H9 (cell line): ENCODE measurements at regions not wholly inside any gene's neighbourhood (a gene's known extent, or its start where the extent isn't known, plus 50 kb on each side); places are given as distances from the start of the nearest gene placed in this dataset.

Experiments used
- DNase-seq: peaks from one replicate; pipeline ENCODE4 v3.0.0-alpha.2; 2017
- H2AFZ ChIP-seq: one replicate; pipeline ENCODE4 v1.6.1; 2013; ENCODE audit warnings: mild to moderate bottlenecking, low read length, control low read depth, moderate library complexity
- H2AK5ac ChIP-seq: 2 replicates; pipeline ENCODE4 v1.6.1; 2013; ENCODE audit warnings: low read length, control low read depth, mixed read lengths; ENCODE audit not compliant: insufficient read length
- H2BK120ac ChIP-seq: one replicate; pipeline ENCODE4 v1.6.1; 2013; ENCODE audit warnings: low read depth, mild to moderate bottlenecking, low read length, control low read depth, inconsistent platforms; ENCODE audit not compliant: poor library complexity, severe bottlenecking
- H2BK12ac ChIP-seq: 2 replicates; pipeline ENCODE4 v1.6.1; 2013; ENCODE audit warnings: low read length, control low read depth, mixed read lengths, low read depth; ENCODE audit not compliant: insufficient read length
- H2BK15ac ChIP-seq: 2 replicates; pipeline ENCODE4 v1.6.1; 2013; ENCODE audit warnings: low read depth, low read length, control low read depth
- H2BK20ac ChIP-seq: one replicate; pipeline ENCODE4 v1.6.1; 2013; ENCODE audit warnings: low read depth, mild to moderate bottlenecking, low read length, control low read depth, inconsistent platforms; ENCODE audit not compliant: poor library complexity, severe bottlenecking
- H2BK5ac ChIP-seq: 2 replicates; pipeline ENCODE4 v1.6.1; 2013; ENCODE audit warnings: low read length, control low read depth, mixed read lengths; ENCODE audit not compliant: insufficient read length
- H3K14ac ChIP-seq: 2 replicates; pipeline ENCODE4 v1.6.1; 2013; ENCODE audit warnings: low read length, control low read depth; ENCODE audit not compliant: insufficient read depth
- H3K18ac ChIP-seq: 2 replicates; pipeline ENCODE4 v1.6.1; 2013; ENCODE audit warnings: low read depth, mild to moderate bottlenecking, mixed read lengths, low read length, control low read depth; ENCODE audit not compliant: insufficient read length
- H3K23ac ChIP-seq: 2 replicates; pipeline ENCODE4 v1.6.1; 2013; ENCODE audit warnings: low read length, control low read depth, mixed read lengths, low read depth; ENCODE audit not compliant: insufficient read length
- H3K23me2 ChIP-seq: 2 replicates; pipeline ENCODE4 v1.6.1; 2013; ENCODE audit warnings: low read depth, mild to moderate bottlenecking, mixed read lengths, low read length, control low read depth; ENCODE audit not compliant: insufficient read length, poor library complexity, severe bottlenecking
- H3K27ac ChIP-seq: 2 replicates; pipeline ENCODE4 v1.5.1; 2013; ENCODE audit warnings: low read length, control low read depth, mixed read lengths, low read depth; ENCODE audit not compliant: insufficient read length
- H3K27me3 ChIP-seq: 2 replicates; pipeline ENCODE4 v1.6.1; 2013; ENCODE audit warnings: low read length, control low read depth, inconsistent platforms; ENCODE audit not compliant: insufficient read depth
- H3K4ac ChIP-seq: 2 replicates; pipeline ENCODE4 v1.6.1; 2013; ENCODE audit warnings: low read depth, mild to moderate bottlenecking, control low read depth, inconsistent platforms, low read length, moderate library complexity
- H3K4me1 ChIP-seq: 2 replicates; pipeline ENCODE4 v1.6.1; 2013; ENCODE audit warnings: low read length, control low read depth, inconsistent platforms; ENCODE audit not compliant: insufficient read depth
- H3K4me2 ChIP-seq: 2 replicates; pipeline ENCODE4 v1.6.1; 2013; ENCODE audit warnings: low read length, control low read depth, mixed read lengths; ENCODE audit not compliant: insufficient read length, insufficient read depth
- H3K56ac ChIP-seq: 2 replicates; pipeline ENCODE4 v1.6.1; 2013; ENCODE audit warnings: low read depth, mild to moderate bottlenecking, mixed read lengths, low read length, control low read depth; ENCODE audit not compliant: insufficient read length
- H3K79me1 ChIP-seq: 2 replicates; pipeline ENCODE4 v1.6.1; 2013; ENCODE audit warnings: low read depth, mild to moderate bottlenecking, moderate library complexity, low read length, control low read depth, inconsistent platforms; ENCODE audit not compliant: insufficient read depth, poor library complexity, severe bottlenecking
- H3K79me2 ChIP-seq: 2 replicates; pipeline ENCODE4 v1.6.1; 2013; ENCODE audit warnings: low read length, control low read depth, inconsistent platforms; ENCODE audit not compliant: insufficient read depth
- H3K9ac ChIP-seq: 2 replicates; pipeline ENCODE4 v1.6.1; 2013; ENCODE audit warnings: low read length, control low read depth, mixed read lengths; ENCODE audit not compliant: insufficient read length; ENCODE audit errors: extremely low read depth
- H3K9me3 ChIP-seq: one replicate; pipeline ENCODE4 v1.6.1; 2013; ENCODE audit warnings: low read depth, low read length, inconsistent platforms; ENCODE audit not compliant: control insufficient read depth
- H3T11ph ChIP-seq: one replicate; pipeline ENCODE4 v1.6.1; 2013; ENCODE audit warnings: mild to moderate bottlenecking, low read length, control low read depth, inconsistent platforms
- H4K20me1 ChIP-seq: one replicate; pipeline ENCODE4 v1.6.1; 2013; ENCODE audit not compliant: control insufficient read depth, insufficient read length, insufficient read depth
- H4K5ac ChIP-seq: 2 replicates; pipeline ENCODE4 v1.6.1; 2013; ENCODE audit warnings: low read depth, mild to moderate bottlenecking, mixed read lengths, low read length, control low read depth; ENCODE audit not compliant: insufficient read length
- H4K8ac ChIP-seq: replicated peaks from 2 replicates; pipeline ENCODE4 v1.6.1; 2013; ENCODE audit warnings: low read length, control low read depth, mixed read lengths, low read depth; ENCODE audit not compliant: insufficient read length
- H4K91ac ChIP-seq: 2 replicates; pipeline ENCODE4 v1.6.1; 2013; ENCODE audit warnings: low read depth, mild to moderate bottlenecking, moderate library complexity, mixed read lengths, low read length, control low read depth; ENCODE audit not compliant: insufficient read length
- H3K27ac Mint-ChIP-seq, 3 experiments: 2 replicates in 2 of 3; 3 replicates in 1 of 3; pipeline ENCODE4 v1.8.0; 2020 to 2021; ENCODE audit warnings: mixed read lengths in 3 of 3, mild to moderate bottlenecking in 1 of 3, moderate library complexity in 1 of 3
- H3K27me3 Mint-ChIP-seq: 2 replicates; pipeline ENCODE4 v1.8.0; 2021; ENCODE audit warnings: low read depth, mild to moderate bottlenecking, moderate library complexity, mixed read lengths
- H3K36me3 Mint-ChIP-seq, 3 experiments: 2 replicates in 2 of 3; 3 replicates in 1 of 3; pipeline ENCODE4 v1.8.0; 2020 to 2021; ENCODE audit warnings: low read depth in 3 of 3, mixed read lengths in 3 of 3; ENCODE audit not compliant: insufficient read depth in 1 of 3
- H3K4me1 Mint-ChIP-seq, 2 experiments: 2 replicates each; pipeline ENCODE4 v1.8.0; 2020; ENCODE audit warnings: mixed read lengths in 2 of 2
- H3K4me3 Mint-ChIP-seq, 2 experiments: 2 replicates in 1 of 2; 3 replicates in 1 of 2; pipeline ENCODE4 v1.8.0; 2020 to 2021; ENCODE audit warnings: mild to moderate bottlenecking in 2 of 2, mixed read lengths in 2 of 2, moderate library complexity in 1 of 2
- H3K9me3 Mint-ChIP-seq, 2 experiments: 2 replicates in 1 of 2; 3 replicates in 1 of 2; pipeline ENCODE4 v1.8.0; 2020; ENCODE audit warnings: mild to moderate bottlenecking in 2 of 2, mixed read lengths in 2 of 2, moderate library complexity in 1 of 2
- WGBS: extraction: QIAGEN DNeasy Blood & Tissue Kit; methylation state at CpG from one replicate; pipeline ENCODE4 v1.1.7; 2013; ENCODE audit warnings: missing lambda C conversion rate, low lambda C conversion rate, mixed read lengths; ENCODE audit not compliant: insufficient read length; ENCODE audit errors: extremely low coverage; 5-methylcytosine and 5-hydroxymethylcytosine counted together
- TF ChIP-seq, protein P1 (sequence below): fragments of 200-600 bp; sonication (generic); conservative IDR thresholded peaks from 3 replicates; pipeline ENCODE4 v1.8.0; 2021; ENCODE audit warnings: antibody characterized with exemption, mild to moderate bottlenecking

DNA sequence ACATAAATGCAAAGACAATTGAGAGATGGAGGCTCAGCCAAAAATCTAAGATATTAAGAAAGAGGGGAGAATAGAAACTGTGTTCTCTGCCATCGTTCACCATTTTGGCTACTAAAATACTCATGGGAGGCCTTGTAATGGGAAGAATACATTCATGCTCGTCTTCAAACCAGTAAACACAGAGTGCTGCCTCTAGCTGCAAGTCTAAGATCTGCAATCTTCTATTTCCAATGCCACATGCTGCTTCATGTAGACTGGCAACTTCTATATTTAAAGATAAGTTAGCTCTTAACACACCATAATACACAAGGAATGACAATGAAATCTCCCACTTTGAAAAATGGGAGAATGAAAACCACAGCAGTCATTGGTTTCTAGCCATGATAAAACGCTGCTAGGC lies 387.3 kb downstream of the HS3ST3B1 start:
- Histone ChIP-seq H3K4me1 (no peaks in the 10 kb centered on the region), H2BK5ac (no peak overlapping the region), H3K23me2 (no peaks in the 10 kb centered on the region), H3K18ac (no peak overlapping the region), H2BK120ac (no peak overlapping the region), H3T11ph (no peak overlapping the region), H2BK12ac (no peak overlapping the region), H4K20me1 (no peaks in the 10 kb centered on the region), H4K5ac (no peak overlapping the region), H3K9ac (no peak overlapping the region), H3K79me2 (no peaks in the 10 kb centered on the region), H4K8ac (no peak overlapping the region), H3K4ac (no peak overlapping the region), H3K27ac (no peak overlapping the region), H2BK15ac (no peak overlapping the region), H2AK5ac (no peak overlapping the region), H3K9me3 (no peaks in the 10 kb centered on the region), H3K4me2 (no peak overlapping the region), H4K91ac (no peak overlapping the region), H3K79me1 (no peaks in the 10 kb centered on the region), H2AFZ (no peak overlapping the region), H3K56ac (no peak overlapping the region), H2BK20ac (no peak overlapping the region), H3K14ac (no peak overlapping the region), H3K23ac (no peak overlapping the region), H3K27me3 (no peaks in the 10 kb centered on the region)
- TF ChIP-seq, protein P1, sequence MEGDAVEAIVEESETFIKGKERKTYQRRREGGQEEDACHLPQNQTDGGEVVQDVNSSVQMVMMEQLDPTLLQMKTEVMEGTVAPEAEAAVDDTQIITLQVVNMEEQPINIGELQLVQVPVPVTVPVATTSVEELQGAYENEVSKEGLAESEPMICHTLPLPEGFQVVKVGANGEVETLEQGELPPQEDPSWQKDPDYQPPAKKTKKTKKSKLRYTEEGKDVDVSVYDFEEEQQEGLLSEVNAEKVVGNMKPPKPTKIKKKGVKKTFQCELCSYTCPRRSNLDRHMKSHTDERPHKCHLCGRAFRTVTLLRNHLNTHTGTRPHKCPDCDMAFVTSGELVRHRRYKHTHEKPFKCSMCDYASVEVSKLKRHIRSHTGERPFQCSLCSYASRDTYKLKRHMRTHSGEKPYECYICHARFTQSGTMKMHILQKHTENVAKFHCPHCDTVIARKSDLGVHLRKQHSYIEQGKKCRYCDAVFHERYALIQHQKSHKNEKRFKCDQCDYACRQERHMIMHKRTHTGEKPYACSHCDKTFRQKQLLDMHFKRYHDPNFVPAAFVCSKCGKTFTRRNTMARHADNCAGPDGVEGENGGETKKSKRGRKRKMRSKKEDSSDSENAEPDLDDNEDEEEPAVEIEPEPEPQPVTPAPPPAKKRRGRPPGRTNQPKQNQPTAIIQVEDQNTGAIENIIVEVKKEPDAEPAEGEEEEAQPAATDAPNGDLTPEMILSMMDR: peak; percentile 59
- peaks cover 14% of the 10 kb centered on the region in 2 experiments for H3K9me3 Mint-ChIP-seq
- WGBS: no CpG with 5 or more reads among the region's 3 CpGs
- no peak overlapping the region for H3K27ac Mint-ChIP-seq
- peaks cover 0 to 19% (median 0%) of the 10 kb centered on the region in 3 experiments; a peak in 3 of 7 replicates for H3K36me3 Mint-ChIP-seq
- no peak overlapping the region for H3K4me3 Mint-ChIP-seq
- H3K4me1 Mint-ChIP-seq: no peaks in the 10 kb centered on the region
- no peaks in the 10 kb centered on the region for H3K27me3 Mint-ChIP-seq
- no peak for DNase-seq
